Hepatocyte (in vitro differentiated cells): ENCODE measurements at regions not wholly inside any gene's neighbourhood (a gene's known extent, or its start where the extent isn't known, plus 50 kb on each side); places are given as distances from the start of the nearest gene placed in this dataset.

Source experiments
- EZH2 ChIP-seq: fragments of 200-600 bp; sonication (generic); IDR thresholded peaks from 2 replicates; pipeline ENCODE4 v1.6.1; 2016; ENCODE audit warnings: antibody characterized with exemption, mild to moderate bottlenecking, borderline replicate concordance
- EZH2phosphoT487 ChIP-seq: fragments of 200-600 bp; sonication (generic); IDR thresholded peaks from one replicate; pipeline ENCODE4 v1.6.1; 2018; ENCODE audit warnings: antibody characterized with exemption, mild to moderate bottlenecking, low read depth, moderate library complexity; ENCODE audit not compliant: unreplicated experiment, severe bottlenecking
- TF ChIP-seq, protein P1 (sequence below): fragments of 200-600 bp; sonication (generic); IDR thresholded peaks from 2 replicates; pipeline ENCODE4 v1.5.1; 2016; ENCODE audit warnings: antibody characterized with exemption, mild to moderate bottlenecking; ENCODE audit not compliant: poor library complexity

DNA sequence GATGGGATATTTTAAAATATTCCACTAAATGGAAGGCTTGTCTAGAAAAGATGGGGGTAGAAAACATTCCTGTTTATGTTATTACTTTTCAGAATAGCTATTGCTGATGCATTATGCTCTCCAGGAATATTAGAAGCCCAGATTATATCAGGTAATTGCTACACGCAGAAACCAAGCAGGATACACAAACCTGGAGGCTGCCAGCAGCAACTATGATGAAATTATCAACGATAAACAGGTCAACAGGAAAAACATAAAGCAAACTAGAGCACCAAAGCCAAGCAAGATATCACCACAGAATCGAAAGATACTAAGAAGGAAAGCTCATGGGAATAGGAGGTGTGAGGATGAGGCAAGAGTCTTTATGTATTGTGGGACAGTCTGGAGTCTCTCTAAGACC is 113.2 kb upstream of the SPATS2L start:
- TF ChIP-seq, protein P1, sequence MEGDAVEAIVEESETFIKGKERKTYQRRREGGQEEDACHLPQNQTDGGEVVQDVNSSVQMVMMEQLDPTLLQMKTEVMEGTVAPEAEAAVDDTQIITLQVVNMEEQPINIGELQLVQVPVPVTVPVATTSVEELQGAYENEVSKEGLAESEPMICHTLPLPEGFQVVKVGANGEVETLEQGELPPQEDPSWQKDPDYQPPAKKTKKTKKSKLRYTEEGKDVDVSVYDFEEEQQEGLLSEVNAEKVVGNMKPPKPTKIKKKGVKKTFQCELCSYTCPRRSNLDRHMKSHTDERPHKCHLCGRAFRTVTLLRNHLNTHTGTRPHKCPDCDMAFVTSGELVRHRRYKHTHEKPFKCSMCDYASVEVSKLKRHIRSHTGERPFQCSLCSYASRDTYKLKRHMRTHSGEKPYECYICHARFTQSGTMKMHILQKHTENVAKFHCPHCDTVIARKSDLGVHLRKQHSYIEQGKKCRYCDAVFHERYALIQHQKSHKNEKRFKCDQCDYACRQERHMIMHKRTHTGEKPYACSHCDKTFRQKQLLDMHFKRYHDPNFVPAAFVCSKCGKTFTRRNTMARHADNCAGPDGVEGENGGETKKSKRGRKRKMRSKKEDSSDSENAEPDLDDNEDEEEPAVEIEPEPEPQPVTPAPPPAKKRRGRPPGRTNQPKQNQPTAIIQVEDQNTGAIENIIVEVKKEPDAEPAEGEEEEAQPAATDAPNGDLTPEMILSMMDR, result no peak
- no peak for TF ChIP-seq EZH2
- TF ChIP-seq EZH2phosphoT487, result no peak
